Urinary bladder (tissue), 3 donors: ENCODE measurements at regions not wholly inside any gene's neighbourhood (a gene's known extent, or its start where the extent isn't known, plus 50 kb on each side); places are given as distances from the start of the nearest gene placed in this dataset.

Experiments
- DNase-seq: peaks from one replicate; pipeline ENCODE4 v3.0.0-alpha.2; 2015; ENCODE audit errors: extremely low spot score
- H3K27ac ChIP-seq: one replicate; pipeline ENCODE4 v1.5.1; 2013; ENCODE audit warnings: low read depth, mild to moderate bottlenecking, moderate library complexity
- H3K36me3 ChIP-seq: one replicate; pipeline ENCODE4 v1.6.1; 2013; ENCODE audit warnings: mild to moderate bottlenecking, moderate library complexity; ENCODE audit not compliant: insufficient read depth
- H3K4me1 ChIP-seq: one replicate; pipeline ENCODE4 v1.6.1; 2013; ENCODE audit warnings: mild to moderate bottlenecking, moderate library complexity; ENCODE audit not compliant: insufficient read depth
- H3K4me3 ChIP-seq: one replicate; pipeline ENCODE4 v1.5.1; 2013; ENCODE audit warnings: low read depth, low read length
- WGBS: extraction: QIAGEN DNeasy Blood & Tissue Kit; methylation state at CpG from one replicate; pipeline ENCODE4 v1.1.7; 2013; 5-methylcytosine and 5-hydroxymethylcytosine counted together
- donor health status: healthy with polysubstance abuse.
- donor health status: healthy.

- Histone ChIP-seq H3K4me3 (no peak overlapping the region), H3K27ac (no peak overlapping the region), H3K36me3 (no peaks in the 10 kb centered on the region), H3K4me1 (no peaks in the 10 kb centered on the region)
- DNase-seq, result no peak
- WGBS, result 69% methylated on average over 2 of the region's 2 CpGs
These were observed 920.9 kb upstream of the PABPC4L start for GRCh38 chr4:135122457-135122856.

- Histone ChIP-seq H3K27ac (no peak overlapping the region), H3K4me1 (no peaks in the 10 kb centered on the region), H3K4me3 (no peak overlapping the region), H3K36me3 (no peaks in the 10 kb centered on the region)
- no peak for DNase-seq
- 61% methylated on average over 4 of the region's 4 CpGs for WGBS
These were observed 918.6 kb upstream of the PABPC4L start for GRCh38 chr4:135120195-135120594.

GRCh38 chr4:135114079-135114478, 912.5 kb upstream of the PABPC4L start:
- Histone ChIP-seq H3K27ac (no peak overlapping the region), H3K4me1 (no peaks in the 10 kb centered on the region), H3K36me3 (no peaks in the 10 kb centered on the region), H3K4me3 (no peak overlapping the region)
- no peak for DNase-seq
- 52% methylated on average over 2 of the region's 2 CpGs for WGBS

GRCh38 chr4:135098061-135098460, 896.5 kb upstream of the PABPC4L start:
- no peak for DNase-seq
- Histone ChIP-seq H3K36me3 (no peaks in the 10 kb centered on the region), H3K4me1 (no peaks in the 10 kb centered on the region), H3K4me3 (no peak overlapping the region), H3K27ac (no peak overlapping the region)
- 95% methylated on average over 2 of the region's 2 CpGs for WGBS

GRCh38 chr4:135073389-135073788, 871.8 kb upstream of the PABPC4L start:
- no peaks in the 10 kb centered on the region for H3K36me3 ChIP-seq
- no peaks in the 10 kb centered on the region for H3K4me1 ChIP-seq
- H3K4me3 ChIP-seq, result no peak overlapping the region
- DNase-seq, result no peak
- H3K27ac ChIP-seq, result no peak overlapping the region
- WGBS, result 90% methylated on average over 2 of the region's 2 CpGs

GRCh38 chr4:135072553-135072952, 871.0 kb upstream of the PABPC4L start:
- no peak for DNase-seq
- Histone ChIP-seq H3K36me3 (no peaks in the 10 kb centered on the region), H3K27ac (no peak overlapping the region), H3K4me1 (no peaks in the 10 kb centered on the region), H3K4me3 (no peak overlapping the region)
- 37% methylated on average over 3 of the region's 3 CpGs for WGBS

GRCh38 chr4:135065366-135065765, 863.8 kb upstream of the PABPC4L start:
- H3K4me1 ChIP-seq, result no peaks in the 10 kb centered on the region
- H3K4me3 ChIP-seq, result no peak overlapping the region
- DNase-seq, result no peak
- no peak overlapping the region for H3K27ac ChIP-seq
- no peaks in the 10 kb centered on the region for H3K36me3 ChIP-seq
- 69% methylated on average over 2 of the region's 2 CpGs for WGBS

GRCh38 chr4:135050086-135050717, 848.6 kb upstream of the PABPC4L start:
- Histone ChIP-seq H3K36me3 (no peaks in the 10 kb centered on the region), H3K27ac (no peak overlapping the region), H3K4me1 (no peaks in the 10 kb centered on the region), H3K4me3 (no peak overlapping the region)
- DNase-seq, result no peak
- WGBS, result 56% methylated on average over 7 of the region's 7 CpGs

- Histone ChIP-seq H3K36me3 (no peaks in the 10 kb centered on the region), H3K4me1 (no peaks in the 10 kb centered on the region), H3K27ac (no peak overlapping the region), H3K4me3 (no peak overlapping the region)
- WGBS, result 87% methylated on average over 1 of the region's 1 CpG
- DNase-seq, result no peak
These were observed 831.1 kb upstream of the PABPC4L start for GRCh38 chr4:135032670-135033069.

- 55% methylated on average over 5 of the region's 5 CpGs for WGBS
- no peak for DNase-seq
- Histone ChIP-seq H3K36me3 (no peaks in the 10 kb centered on the region), H3K27ac (no peak overlapping the region), H3K4me3 (no peak overlapping the region), H3K4me1 (no peaks in the 10 kb centered on the region)
These were observed 814.2 kb upstream of the PABPC4L start for GRCh38 chr4:135015771-135016170.

- 73% methylated on average over 3 of the region's 3 CpGs for WGBS
- no peak overlapping the region for H3K4me3 ChIP-seq
- no peaks in the 10 kb centered on the region for H3K4me1 ChIP-seq
- no peak overlapping the region for H3K27ac ChIP-seq
- DNase-seq, result no peak
- H3K36me3 ChIP-seq, result no peaks in the 10 kb centered on the region
These were observed 805.8 kb upstream of the PABPC4L start for GRCh38 chr4:135007400-135007799.

- 94% methylated on average over 2 of the region's 2 CpGs for WGBS
- H3K27ac ChIP-seq, result no peak overlapping the region
- H3K4me1 ChIP-seq, result no peaks in the 10 kb centered on the region
- DNase-seq, result no peak
- no peak overlapping the region for H3K4me3 ChIP-seq
- no peaks in the 10 kb centered on the region for H3K36me3 ChIP-seq
These were observed 797.6 kb upstream of the PABPC4L start for GRCh38 chr4:134999169-134999568.

- WGBS, result 82% methylated on average over 3 of the region's 3 CpGs
- no peak for DNase-seq
- H3K4me3 ChIP-seq, result no peak overlapping the region
These were observed 760.4 kb upstream of the PABPC4L start for GRCh38 chr4:134961963-134962362.

GRCh38 chr4:134958862-134959261, 757.3 kb upstream of the PABPC4L start:
- DNase-seq, result no peak
- H3K36me3 ChIP-seq, result no peaks in the 10 kb centered on the region
- H3K4me3 ChIP-seq, result no peak overlapping the region
- WGBS, result 96% methylated on average over 1 of the region's 1 CpG
- H3K27ac ChIP-seq, result no peak overlapping the region
- no peaks in the 10 kb centered on the region for H3K4me1 ChIP-seq

More at GRCh38 chr4:134961963-134962362, 760.4 kb upstream of the PABPC4L start:
- Histone ChIP-seq H3K27ac (no peak overlapping the region), H3K36me3 (no peaks in the 10 kb centered on the region), H3K4me1 (no peaks in the 10 kb centered on the region)

GRCh38 chr4:134955059-134955458, 753.5 kb upstream of the PABPC4L start:
- WGBS, result 83% methylated on average over 1 of the region's 1 CpG
- no peak for DNase-seq
- no peaks in the 10 kb centered on the region for H3K36me3 ChIP-seq
- no peak overlapping the region for H3K4me3 ChIP-seq
- no peaks in the 10 kb centered on the region for H3K4me1 ChIP-seq
- H3K27ac ChIP-seq, result no peak overlapping the region
